Activated effector memory CD4-positive, alpha-beta T cell treated with anti-CD3 and anti-CD28 coated beads, Interleukin-2, amount 50 U/mL, for 16 hours (primary cell): ENCODE measurements at regions not wholly inside any gene's neighbourhood (a gene's known extent, or its start where the extent isn't known, plus 50 kb on each side); places are given as distances from the start of the nearest gene placed in this dataset.

Experiments
- DNase-seq: peaks from one replicate; pipeline ENCODE4 v3.0.0-alpha.2; 2020

- DNase-seq = no peak
Measured at GRCh38 chr7:83708531-83708930, 59.6 kb upstream of the SEMA3E start.

- no peak for DNase-seq
Measured at GRCh38 chr7:83704564-83704963, 55.6 kb upstream of the SEMA3E start.

- DNase-seq = no peak
Measured at GRCh38 chr7:83702446-83702845, 53.5 kb upstream of the SEMA3E start.

GRCh38 chr7:83701736-83702135 is 52.8 kb upstream of the SEMA3E start:
- DNase-seq = no peak
